ENCODE measurements at regions not wholly inside any gene's neighbourhood (a gene's known extent, or its start where the extent isn't known, plus 50 kb on each side); places are given as distances from the start of the nearest gene placed in this dataset.

GRCh38 chr15:69896606-69897005 lies 201.1 kb downstream of the TLE3 start:
- no peaks in the 10 kb centered on the region for H3K9me2 ChIP-seq (replicated peaks; ENCODE audit: insufficient read depth, low read length)
- H3K4me2 ChIP-seq (ENCODE audit: low read depth, low read length): no peak overlapping the region
- H3F3A ChIP-seq (ENCODE audit: insufficient read depth, low read length): no peaks in the 10 kb centered on the region
- H3K9me3 ChIP-seq (replicated peaks; ENCODE audit: insufficient read depth, low read length): no peaks in the 10 kb centered on the region
- DNase-seq: no peak
- no peak overlapping the region for H2AFZ ChIP-seq (ENCODE audit: low read length)
- H3K27ac ChIP-seq (ENCODE audit: low read length): no peak overlapping the region
- H3K9ac ChIP-seq (ENCODE audit: low read length): no peak overlapping the region
- no peaks in the 10 kb centered on the region for H3K4me1 ChIP-seq (ENCODE audit: low read length)
- TF ChIP-seq EZH2 (optimal IDR thresholded peaks at IDR 0.05; ENCODE audit: low read depth, low read length): no peak
- no peak for TF ChIP-seq EZH2phosphoT487 (IDR thresholded peaks at IDR 0.05; ENCODE audit: low read length)
- no peak for TF ChIP-seq CTCF (IDR thresholded peaks at IDR 0.05; ENCODE audit: low read length)
- no peaks in the 10 kb centered on the region for H3K27me3 ChIP-seq (replicated peaks; ENCODE audit: insufficient read depth, low read length)
- H4K20me1 ChIP-seq (ENCODE audit: insufficient read depth, low read length): no peaks in the 10 kb centered on the region
- no peaks in the 10 kb centered on the region for H3K79me2 ChIP-seq (ENCODE audit: low read length)
- no peaks in the 10 kb centered on the region for H3K36me3 ChIP-seq (replicated peaks; ENCODE audit: insufficient read depth, low read length)
- no peak overlapping the region for H3K4me3 ChIP-seq (ENCODE audit: low read length)

- DNase-seq: no peak
- Histone ChIP-seq H4K20me1 (ENCODE audit: insufficient read depth, low read length) (no peaks in the 10 kb centered on the region), H3K4me3 (ENCODE audit: low read length) (no peak overlapping the region), H3K9ac (ENCODE audit: low read length) (no peak overlapping the region), H2AFZ (ENCODE audit: low read length) (no peak overlapping the region), H3K79me2 (ENCODE audit: low read length) (no peaks in the 10 kb centered on the region), H3K9me2 (replicated peaks; ENCODE audit: insufficient read depth, low read length) (no peaks in the 10 kb centered on the region), H3K27me3 (replicated peaks; ENCODE audit: insufficient read depth, low read length) (no peaks in the 10 kb centered on the region), H3K4me1 (ENCODE audit: low read length) (no peaks in the 10 kb centered on the region), H3K27ac (ENCODE audit: low read length) (no peak overlapping the region), H3K9me3 (replicated peaks; ENCODE audit: insufficient read depth, low read length) (no peaks in the 10 kb centered on the region), H3K4me2 (ENCODE audit: low read depth, low read length) (no peak overlapping the region), H3K36me3 (replicated peaks; ENCODE audit: insufficient read depth, low read length) (no peaks in the 10 kb centered on the region), H3F3A (ENCODE audit: insufficient read depth, low read length) (no peaks in the 10 kb centered on the region)
- no peak for TF ChIP-seq EZH2phosphoT487 (IDR thresholded peaks at IDR 0.05; ENCODE audit: low read length)
- TF ChIP-seq CTCF (IDR thresholded peaks at IDR 0.05; ENCODE audit: low read length): no peak
- TF ChIP-seq EZH2 (optimal IDR thresholded peaks at IDR 0.05; ENCODE audit: low read depth, low read length): no peak
Observed at GRCh38 chr15:69897061-69897460, 200.7 kb downstream of the TLE3 start.

- no peaks in the 10 kb centered on the region for H3K4me1 ChIP-seq (ENCODE audit: low read length)
Observed at GRCh38 chr15:69897471-69898237, 200.1 kb downstream of the TLE3 start.

More at GRCh38 chr15:69897471-69898237, 200.1 kb downstream of the TLE3 start:
- H3K27me3 ChIP-seq (replicated peaks; ENCODE audit: insufficient read depth, low read length): no peaks in the 10 kb centered on the region
- H3K4me3 ChIP-seq (ENCODE audit: low read length): no peak overlapping the region
- H3K9me2 ChIP-seq (replicated peaks; ENCODE audit: insufficient read depth, low read length): no peaks in the 10 kb centered on the region
- no peaks in the 10 kb centered on the region for H3K36me3 ChIP-seq (replicated peaks; ENCODE audit: insufficient read depth, low read length)
- no peak overlapping the region for H3K27ac ChIP-seq (ENCODE audit: low read length)
- H2AFZ ChIP-seq (ENCODE audit: low read length): no peak overlapping the region
- H3K4me2 ChIP-seq (ENCODE audit: low read depth, low read length): no peak overlapping the region
- TF ChIP-seq CTCF (IDR thresholded peaks at IDR 0.05; ENCODE audit: low read length) (no peak), EZH2phosphoT487 (IDR thresholded peaks at IDR 0.05; ENCODE audit: low read length) (no peak), EZH2 (optimal IDR thresholded peaks at IDR 0.05; ENCODE audit: low read depth, low read length) (no peak)
- H3F3A ChIP-seq (ENCODE audit: insufficient read depth, low read length): no peaks in the 10 kb centered on the region
- no peak overlapping the region for H3K9ac ChIP-seq (ENCODE audit: low read length)
- DNase-seq: no peak
- no peaks in the 10 kb centered on the region for H3K79me2 ChIP-seq (ENCODE audit: low read length)
- H4K20me1 ChIP-seq (ENCODE audit: insufficient read depth, low read length): no peaks in the 10 kb centered on the region
- no peaks in the 10 kb centered on the region for H3K9me3 ChIP-seq (replicated peaks; ENCODE audit: insufficient read depth, low read length)

Measured in MM.1S (cell line).